ENCODE measurements at regions not wholly inside any gene's neighbourhood (a gene's known extent, or its start where the extent isn't known, plus 50 kb on each side); places are given as distances from the start of the nearest gene placed in this dataset.

GRCh38 chr5:110255194-110255593, 471.3 kb downstream of the TMEM232 start:
- no peak overlapping the region for H3K4me2 ChIP-seq
- H2AFZ ChIP-seq (ENCODE audit: low read depth), result no peak overlapping the region
- H3K9ac ChIP-seq, result no peak overlapping the region
- no peak overlapping the region for H3K4me3 ChIP-seq (IDR thresholded peaks at IDR 0.05; ENCODE audit: insufficient read depth, low read depth, low read length)
- H3K4me1 ChIP-seq (ENCODE audit: low read depth, poor library complexity, severe bottlenecking), result no peaks in the 10 kb centered on the region
- H3K27me3 ChIP-seq (ENCODE audit: insufficient read depth, low read depth), result no peaks in the 10 kb centered on the region
- H4K20me1 ChIP-seq (ENCODE audit: insufficient read depth), result no peaks in the 10 kb centered on the region
- TF ChIP-seq CTCF (conservative IDR thresholded peaks at IDR 0.05; ENCODE audit: low read depth, low read length), result no peak
- H3K36me3 ChIP-seq (ENCODE audit: insufficient read depth), result no peaks in the 10 kb centered on the region
- no peak overlapping the region for H3K27ac ChIP-seq
- H3K79me2 ChIP-seq (ENCODE audit: insufficient read depth, low read depth), result no peaks in the 10 kb centered on the region

GRCh38 chr5:110256298-110256697, 470.2 kb downstream of the TMEM232 start:
- TF ChIP-seq CTCF (conservative IDR thresholded peaks at IDR 0.05; ENCODE audit: low read depth, low read length), result no peak
- H3K4me1 ChIP-seq (ENCODE audit: low read depth, poor library complexity, severe bottlenecking), result no peaks in the 10 kb centered on the region
- H3K27me3 ChIP-seq (ENCODE audit: insufficient read depth, low read depth), result no peaks in the 10 kb centered on the region
- no peak overlapping the region for H3K27ac ChIP-seq
- H3K79me2 ChIP-seq (ENCODE audit: insufficient read depth, low read depth), result no peaks in the 10 kb centered on the region
- H3K36me3 ChIP-seq (ENCODE audit: insufficient read depth), result no peaks in the 10 kb centered on the region
- no peak overlapping the region for H3K9ac ChIP-seq
- no peaks in the 10 kb centered on the region for H4K20me1 ChIP-seq (ENCODE audit: insufficient read depth)
- H2AFZ ChIP-seq (ENCODE audit: low read depth), result no peak overlapping the region
- H3K4me2 ChIP-seq, result no peak overlapping the region
- H3K4me3 ChIP-seq (IDR thresholded peaks at IDR 0.05; ENCODE audit: insufficient read depth, low read depth, low read length), result no peak overlapping the region

- H3K27me3 ChIP-seq (ENCODE audit: insufficient read depth, low read depth), result no peaks in the 10 kb centered on the region
- no peaks in the 10 kb centered on the region for H3K79me2 ChIP-seq (ENCODE audit: insufficient read depth, low read depth)
- H3K4me3 ChIP-seq (IDR thresholded peaks at IDR 0.05; ENCODE audit: insufficient read depth, low read depth, low read length), result no peak overlapping the region
- H2AFZ ChIP-seq (ENCODE audit: low read depth), result no peak overlapping the region
- H3K4me1 ChIP-seq (ENCODE audit: low read depth, poor library complexity, severe bottlenecking), result no peaks in the 10 kb centered on the region
- H4K20me1 ChIP-seq (ENCODE audit: insufficient read depth), result no peaks in the 10 kb centered on the region
- no peak overlapping the region for H3K9ac ChIP-seq
- TF ChIP-seq CTCF (conservative IDR thresholded peaks at IDR 0.05; ENCODE audit: low read depth, low read length), result no peak
- H3K27ac ChIP-seq, result no peak overlapping the region
- no peak overlapping the region for H3K4me2 ChIP-seq
- no peaks in the 10 kb centered on the region for H3K36me3 ChIP-seq (ENCODE audit: insufficient read depth)
Measured at GRCh38 chr5:110257971-110258370, 468.5 kb downstream of the TMEM232 start.

- H2AFZ ChIP-seq (ENCODE audit: low read depth), result no peak overlapping the region
- TF ChIP-seq CTCF (conservative IDR thresholded peaks at IDR 0.05; ENCODE audit: low read depth, low read length), result no peak
- no peaks in the 10 kb centered on the region for H3K36me3 ChIP-seq (ENCODE audit: insufficient read depth)
- no peaks in the 10 kb centered on the region for H3K79me2 ChIP-seq (ENCODE audit: insufficient read depth, low read depth)
- H3K4me3 ChIP-seq (IDR thresholded peaks at IDR 0.05; ENCODE audit: insufficient read depth, low read depth, low read length), result no peak overlapping the region
- no peaks in the 10 kb centered on the region for H3K4me1 ChIP-seq (ENCODE audit: low read depth, poor library complexity, severe bottlenecking)
- no peaks in the 10 kb centered on the region for H4K20me1 ChIP-seq (ENCODE audit: insufficient read depth)
- H3K27me3 ChIP-seq (ENCODE audit: insufficient read depth, low read depth), result no peaks in the 10 kb centered on the region
- H3K27ac ChIP-seq, result no peak overlapping the region
- H3K9ac ChIP-seq, result no peak overlapping the region
- no peak overlapping the region for H3K4me2 ChIP-seq
Measured at GRCh38 chr5:110258460-110259216, 467.8 kb downstream of the TMEM232 start.

Measured in KMS-11 (cell line).